RWPE2 (cell line): ENCODE measurements at regions not wholly inside any gene's neighbourhood (a gene's known extent, or its start where the extent isn't known, plus 50 kb on each side); places are given as distances from the start of the nearest gene placed in this dataset.
"Not testable (repeated sequence)": the region's sequence is repeated elsewhere in the genome, so short reads cannot be mapped to it uniquely, and the experiment has no call there.

Source experiments
- ATAC-seq: fragments of 200-7000 bp; cut with Tn5 transposase; 3 replicates; pipeline ENCODE4 v1.9.1; 2021; ENCODE audit warnings: low read depth
- DNase-seq: peaks from one replicate; pipeline ENCODE4 v3.0.0-alpha.2; 2020; ENCODE audit warnings: low spot score
- H3K27ac ChIP-seq: fragments of 450-650 bp; 2 replicates; pipeline ENCODE4 v1.5.1; 2017; ENCODE audit warnings: mild to moderate bottlenecking; ENCODE audit not compliant: poor library complexity, severe bottlenecking
- H3K27me3 ChIP-seq: fragments of 250-450 bp; sonication (Bioruptor Pico); 2 replicates; pipeline ENCODE4 v1.5.1; 2021; ENCODE audit warnings: mild to moderate bottlenecking, moderate library complexity; ENCODE audit not compliant: insufficient read depth, poor library complexity, severe bottlenecking
- H3K36me3 ChIP-seq: fragments of 250-450 bp; sonication (Bioruptor Pico); 2 replicates; pipeline ENCODE4 v1.5.1; 2020; ENCODE audit warnings: low read depth, mild to moderate bottlenecking, moderate library complexity
- H3K4me1 ChIP-seq: fragments of 250-450 bp; sonication (Bioruptor Pico); 2 replicates; pipeline ENCODE4 v1.5.1; 2021; ENCODE audit warnings: mild to moderate bottlenecking, moderate library complexity; ENCODE audit not compliant: insufficient read depth, poor library complexity, severe bottlenecking
- H3K4me3 ChIP-seq: fragments of 250-450 bp; sonication (Bioruptor Pico); 2 replicates; pipeline ENCODE4 v1.5.1; 2021; ENCODE audit warnings: mild to moderate bottlenecking, moderate library complexity; ENCODE audit not compliant: severe bottlenecking
- H3K9me3 ChIP-seq: fragments of 250-450 bp; sonication (Bioruptor Pico); 2 replicates; pipeline ENCODE4 v1.5.1; 2021; ENCODE audit warnings: mild to moderate bottlenecking, moderate library complexity; ENCODE audit not compliant: severe bottlenecking
- TF ChIP-seq, protein P1 (sequence below): fragments of 450-650 bp; IDR thresholded peaks from one replicate; pipeline ENCODE4 v1.5.1; 2017; ENCODE audit warnings: mild to moderate bottlenecking, moderate library complexity; ENCODE audit not compliant: poor library complexity, severe bottlenecking

DNA sequence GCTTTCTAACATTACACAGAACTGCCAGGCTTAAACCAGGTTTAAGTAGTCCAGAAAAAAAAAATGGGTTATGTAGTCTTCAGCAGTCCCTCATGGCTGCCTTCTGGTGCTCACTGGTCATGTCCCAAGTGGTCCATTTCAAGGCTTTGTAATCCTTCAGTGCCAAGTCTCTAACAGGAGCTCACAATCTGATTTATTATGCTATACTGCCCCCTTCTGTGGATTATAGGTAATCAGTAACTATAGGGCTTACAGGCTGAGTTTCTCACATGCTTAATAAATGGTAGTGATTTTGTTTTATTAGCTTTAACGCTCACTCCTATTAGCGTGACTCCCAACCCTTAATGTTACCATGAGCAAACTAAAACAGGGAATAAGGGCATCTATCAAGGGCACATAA is 92.5 kb upstream of the EDA2R start:
- H3K36me3 ChIP-seq: no peaks in the 10 kb centered on the region
- H3K4me3 ChIP-seq: no peak overlapping the region
- TF ChIP-seq, protein P1, sequence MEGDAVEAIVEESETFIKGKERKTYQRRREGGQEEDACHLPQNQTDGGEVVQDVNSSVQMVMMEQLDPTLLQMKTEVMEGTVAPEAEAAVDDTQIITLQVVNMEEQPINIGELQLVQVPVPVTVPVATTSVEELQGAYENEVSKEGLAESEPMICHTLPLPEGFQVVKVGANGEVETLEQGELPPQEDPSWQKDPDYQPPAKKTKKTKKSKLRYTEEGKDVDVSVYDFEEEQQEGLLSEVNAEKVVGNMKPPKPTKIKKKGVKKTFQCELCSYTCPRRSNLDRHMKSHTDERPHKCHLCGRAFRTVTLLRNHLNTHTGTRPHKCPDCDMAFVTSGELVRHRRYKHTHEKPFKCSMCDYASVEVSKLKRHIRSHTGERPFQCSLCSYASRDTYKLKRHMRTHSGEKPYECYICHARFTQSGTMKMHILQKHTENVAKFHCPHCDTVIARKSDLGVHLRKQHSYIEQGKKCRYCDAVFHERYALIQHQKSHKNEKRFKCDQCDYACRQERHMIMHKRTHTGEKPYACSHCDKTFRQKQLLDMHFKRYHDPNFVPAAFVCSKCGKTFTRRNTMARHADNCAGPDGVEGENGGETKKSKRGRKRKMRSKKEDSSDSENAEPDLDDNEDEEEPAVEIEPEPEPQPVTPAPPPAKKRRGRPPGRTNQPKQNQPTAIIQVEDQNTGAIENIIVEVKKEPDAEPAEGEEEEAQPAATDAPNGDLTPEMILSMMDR: peak; percentile 47
- DNase-seq (no peak), ATAC-seq (peak; percentile 45; the same call in 1 of the 3 replicates)
- H3K27ac ChIP-seq: no peak overlapping the region
- no peaks in the 10 kb centered on the region for H3K27me3 ChIP-seq
- H3K4me1 ChIP-seq: no peaks in the 10 kb centered on the region
- H3K9me3 ChIP-seq: no peaks in the 10 kb centered on the region

GRCh38 chrX:66728818-66729271 is 90.0 kb upstream of the EDA2R start:
- ATAC-seq (peak; percentile 91), DNase-seq (no peak)
- no peaks in the 10 kb centered on the region for H3K9me3 ChIP-seq
- no peaks in the 10 kb centered on the region for H3K4me1 ChIP-seq
- H3K36me3 ChIP-seq: no peaks in the 10 kb centered on the region
- TF ChIP-seq, protein P1: peak; percentile 82
- no peaks in the 10 kb centered on the region for H3K27me3 ChIP-seq
- peak overlapping the region; percentile 50 for H3K4me3 ChIP-seq
- H3K27ac ChIP-seq: no peak overlapping the region

- no peaks in the 10 kb centered on the region for H3K9me3 ChIP-seq
- no peak overlapping the region for H3K27ac ChIP-seq
- ATAC-seq: no peak
- no peak overlapping the region for H3K4me3 ChIP-seq
- TF ChIP-seq, protein P1: no peak
- DNase-seq: no peak
- H3K27me3 ChIP-seq: no peaks in the 10 kb centered on the region
- H3K36me3 ChIP-seq: no peaks in the 10 kb centered on the region
- no peaks in the 10 kb centered on the region for H3K4me1 ChIP-seq
Measured at GRCh38 chrX:66717926-66718325, 79.0 kb upstream of the EDA2R start.

GRCh38 chrX:66698273-66699204 is 59.7 kb upstream of the EDA2R start:
- ATAC-seq: no peak
- H3K9me3 ChIP-seq: no peaks in the 10 kb centered on the region
- no peak for DNase-seq

GRCh38 chrX:66692512-66692911 is 53.6 kb upstream of the EDA2R start:
- not testable (repeated sequence) for ATAC-seq, H3K36me3 ChIP-seq

More at GRCh38 chrX:66698273-66699204, 59.7 kb upstream of the EDA2R start:
- TF ChIP-seq, protein P1: no peak
- Histone ChIP-seq H3K27me3 (no peaks in the 10 kb centered on the region), H3K4me3 (no peak overlapping the region), H3K36me3 (no peaks in the 10 kb centered on the region), H3K4me1 (no peaks in the 10 kb centered on the region), H3K27ac (no peak overlapping the region)

More at GRCh38 chrX:66692512-66692911, 53.6 kb upstream of the EDA2R start:
- H3K27ac ChIP-seq, DNase-seq, H3K4me1 ChIP-seq, H3K9me3 ChIP-seq, H3K4me3 ChIP-seq, H3K27me3 ChIP-seq: not testable (repeated sequence)
